ENCODE measurements at regions not wholly inside any gene's neighbourhood (a gene's known extent, or its start where the extent isn't known, plus 50 kb on each side); places are given as distances from the start of the nearest gene placed in this dataset.

GRCh38 chr5:125316915-125317535, 570.6 kb upstream of the ZNF608 start:
- H3K36me3 ChIP-seq (ENCODE audit: low read depth), result no peaks in the 10 kb centered on the region

GRCh38 chr5:125317536-125317995, 571.1 kb upstream of the ZNF608 start:
- TF ChIP-seq CTCF (IDR thresholded peaks at IDR 0.05), result no peak
- Histone ChIP-seq H3K4me1 (ENCODE audit: low read depth) (no peaks in the 10 kb centered on the region), H3K4me3 (no peak overlapping the region), H3K36me3 (ENCODE audit: low read depth) (no peaks in the 10 kb centered on the region), H3K9me3 (no peaks in the 10 kb centered on the region)
- intact Hi-C loops (cut with DNase I, micrococcal nuclease), result no loop called here
- DNase-seq, result no peak
- ATAC-seq, result no peak

More at GRCh38 chr5:125316915-125317535, 570.6 kb upstream of the ZNF608 start:
- no peak for ATAC-seq
- intact Hi-C loops (cut with DNase I, micrococcal nuclease), result no loop called here
- H3K4me1 ChIP-seq (ENCODE audit: low read depth), result no peaks in the 10 kb centered on the region
- no peak for TF ChIP-seq CTCF (IDR thresholded peaks at IDR 0.05)
- no peak for DNase-seq
- H3K4me3 ChIP-seq, result no peak overlapping the region
- no peaks in the 10 kb centered on the region for H3K9me3 ChIP-seq

- intact Hi-C loops (cut with DNase I, micrococcal nuclease), result no loop called here
- DNase-seq, result no peak
- Histone ChIP-seq H3K4me3 (no peak overlapping the region), H3K9me3 (no peaks in the 10 kb centered on the region), H3K36me3 (ENCODE audit: low read depth) (no peaks in the 10 kb centered on the region), H3K4me1 (ENCODE audit: low read depth) (peaks cover 3% of the 10 kb centered on the region)
- ATAC-seq, result no peak
- TF ChIP-seq CTCF (IDR thresholded peaks at IDR 0.05), result no peak
Observed at GRCh38 chr5:125321654-125322053, 575.2 kb upstream of the ZNF608 start.

- Histone ChIP-seq H3K36me3 (ENCODE audit: low read depth) (no peaks in the 10 kb centered on the region), H3K4me3 (no peak overlapping the region), H3K9me3 (no peaks in the 10 kb centered on the region), H3K4me1 (ENCODE audit: low read depth) (peaks cover 3% of the 10 kb centered on the region)
- DNase-seq (no peak), ATAC-seq (no peak)
- intact Hi-C loops (cut with DNase I, micrococcal nuclease), result no loop called here
- no peak for TF ChIP-seq CTCF (IDR thresholded peaks at IDR 0.05)
Observed at GRCh38 chr5:125323613-125324012, 577.2 kb upstream of the ZNF608 start.

- no peak overlapping the region for H3K4me3 ChIP-seq
- peaks cover 3% of the 10 kb centered on the region for H3K4me1 ChIP-seq (ENCODE audit: low read depth)
- TF ChIP-seq CTCF (IDR thresholded peaks at IDR 0.05), result no peak
- no peak for ATAC-seq
- no peaks in the 10 kb centered on the region for H3K9me3 ChIP-seq
- intact Hi-C loops (cut with DNase I, micrococcal nuclease), result no loop called here
- DNase-seq, result no peak
- no peaks in the 10 kb centered on the region for H3K36me3 ChIP-seq (ENCODE audit: low read depth)
Observed at GRCh38 chr5:125325488-125326149, 579.2 kb upstream of the ZNF608 start.

Data from mucosa of descending colon (tissue), 3 donors.